ENCODE measurements at regions not wholly inside any gene's neighbourhood (a gene's known extent, or its start where the extent isn't known, plus 50 kb on each side); places are given as distances from the start of the nearest gene placed in this dataset.

DNA sequence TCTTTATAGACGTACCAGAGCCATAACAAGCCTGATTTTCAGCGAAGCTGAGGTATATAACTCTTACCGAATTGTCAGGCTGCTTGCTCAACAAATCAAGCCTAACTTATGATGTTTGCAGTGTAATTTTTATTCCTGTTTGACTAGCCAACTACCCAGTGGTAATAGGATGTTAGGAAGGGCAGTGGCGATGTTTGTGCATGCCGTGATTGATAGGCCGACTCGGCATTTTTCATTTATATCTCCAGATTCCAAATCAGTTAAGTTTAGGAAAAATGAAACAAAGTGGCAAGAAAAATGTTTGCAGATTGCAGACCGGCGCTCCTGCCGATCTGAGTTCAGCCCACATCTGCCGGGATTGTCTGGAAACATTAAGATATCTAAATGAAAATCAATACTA lies 401.6 kb upstream of the ZNF507 start:
- TF ChIP-seq POLR2A (IDR thresholded peaks at IDR 0.05) = no peak
- TF ChIP-seq, protein P1, sequence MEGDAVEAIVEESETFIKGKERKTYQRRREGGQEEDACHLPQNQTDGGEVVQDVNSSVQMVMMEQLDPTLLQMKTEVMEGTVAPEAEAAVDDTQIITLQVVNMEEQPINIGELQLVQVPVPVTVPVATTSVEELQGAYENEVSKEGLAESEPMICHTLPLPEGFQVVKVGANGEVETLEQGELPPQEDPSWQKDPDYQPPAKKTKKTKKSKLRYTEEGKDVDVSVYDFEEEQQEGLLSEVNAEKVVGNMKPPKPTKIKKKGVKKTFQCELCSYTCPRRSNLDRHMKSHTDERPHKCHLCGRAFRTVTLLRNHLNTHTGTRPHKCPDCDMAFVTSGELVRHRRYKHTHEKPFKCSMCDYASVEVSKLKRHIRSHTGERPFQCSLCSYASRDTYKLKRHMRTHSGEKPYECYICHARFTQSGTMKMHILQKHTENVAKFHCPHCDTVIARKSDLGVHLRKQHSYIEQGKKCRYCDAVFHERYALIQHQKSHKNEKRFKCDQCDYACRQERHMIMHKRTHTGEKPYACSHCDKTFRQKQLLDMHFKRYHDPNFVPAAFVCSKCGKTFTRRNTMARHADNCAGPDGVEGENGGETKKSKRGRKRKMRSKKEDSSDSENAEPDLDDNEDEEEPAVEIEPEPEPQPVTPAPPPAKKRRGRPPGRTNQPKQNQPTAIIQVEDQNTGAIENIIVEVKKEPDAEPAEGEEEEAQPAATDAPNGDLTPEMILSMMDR (IDR thresholded peaks at IDR 0.05) = no peak
